ENCODE measurements at regions not wholly inside any gene's neighbourhood (a gene's known extent, or its start where the extent isn't known, plus 50 kb on each side); places are given as distances from the start of the nearest gene placed in this dataset.

DNA sequence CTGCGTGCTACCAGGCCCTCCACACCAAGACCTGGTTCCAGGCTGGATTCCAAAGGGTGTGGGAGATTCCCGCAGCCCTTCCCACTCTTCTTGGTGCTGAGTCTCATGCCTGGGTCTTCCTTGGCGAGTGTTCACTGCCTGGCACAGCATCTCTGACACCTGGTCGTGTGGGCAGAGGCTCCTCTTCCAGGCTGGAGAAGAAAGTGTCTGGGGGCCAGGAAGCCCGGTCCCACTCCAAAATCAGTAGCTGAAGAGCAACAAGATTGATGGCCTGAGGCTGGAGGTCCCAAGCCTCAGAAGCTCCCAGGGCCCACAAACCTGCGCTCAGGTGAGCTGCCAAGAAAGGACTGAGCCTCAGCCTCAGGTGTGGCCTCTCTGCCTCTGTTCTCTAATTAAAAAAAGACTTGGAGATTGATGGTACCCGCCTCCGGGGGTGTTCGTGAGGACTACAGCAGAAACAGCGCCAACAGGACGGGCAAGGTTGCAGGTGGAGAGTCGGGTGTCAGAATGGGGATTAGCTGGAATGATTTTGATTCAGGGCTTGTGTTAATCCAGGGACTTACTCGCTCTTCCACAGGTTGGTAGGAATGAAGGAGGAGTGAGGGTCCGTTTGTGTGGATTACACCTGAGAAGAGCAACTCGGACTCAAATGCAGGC is 217.5 kb downstream of the TEX29 start:
- Histone ChIP-seq H3K4me3 (ENCODE audit: low read depth in 1 of 2, low read length in 2 of 2) (no peak overlapping the region), H3K9me3 (ENCODE audit: control insufficient read depth in 1 of 2, low read length in 2 of 2) (no peaks in the 10 kb centered on the region), H3K36me3 (ENCODE audit: control insufficient read depth in 1 of 2, insufficient read depth in 2 of 2, low read length in 2 of 2) (no peaks in the 10 kb centered on the region), H3K27ac (ENCODE audit: low read length) (no peak overlapping the region), H3K4me1 (ENCODE audit: control insufficient read depth in 1 of 2, insufficient read depth in 2 of 2, low read length in 2 of 2) (peaks cover 0 to 4% of the 10 kb centered on the region in 2 donors), H3K27me3 (ENCODE audit: low read depth, low read length) (no peaks in the 10 kb centered on the region)

DNA sequence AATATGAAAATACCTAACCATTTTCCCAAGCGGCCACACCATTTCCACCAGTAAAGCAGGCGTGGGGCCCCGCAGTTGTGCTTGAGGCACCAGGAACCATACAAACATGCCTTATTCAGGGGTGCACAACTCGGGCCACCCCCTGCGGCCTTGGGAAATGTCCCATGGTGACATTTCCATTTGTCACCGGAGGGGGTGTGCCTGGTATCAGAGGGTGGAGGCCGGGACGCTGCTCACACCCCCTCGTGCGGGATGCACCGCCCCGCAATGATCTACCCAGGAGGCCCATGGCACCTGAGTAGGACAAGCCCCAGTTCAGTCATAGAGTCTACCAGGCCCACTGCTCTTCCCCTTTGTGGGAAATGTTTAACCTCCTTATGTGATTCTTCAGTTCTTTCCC is 218.8 kb downstream of the TEX29 start:
- H3K4me1 ChIP-seq (ENCODE audit: control insufficient read depth in 1 of 2, insufficient read depth in 2 of 2, low read length in 2 of 2): peaks cover 0 to 4% of the 10 kb centered on the region in 2 donors
- H3K9me3 ChIP-seq (ENCODE audit: control insufficient read depth in 1 of 2, low read length in 2 of 2): peaks cover 0 to 2% of the 10 kb centered on the region in 2 donors
- H3K27ac ChIP-seq (ENCODE audit: low read length): no peak overlapping the region
- no peaks in the 10 kb centered on the region for H3K36me3 ChIP-seq (ENCODE audit: control insufficient read depth in 1 of 2, insufficient read depth in 2 of 2, low read length in 2 of 2)
- H3K27me3 ChIP-seq (ENCODE audit: low read depth, low read length): no peaks in the 10 kb centered on the region
- no peak overlapping the region for H3K4me3 ChIP-seq (ENCODE audit: low read depth in 1 of 2, low read length in 2 of 2)

GRCh38 chr13:111539791-111540446 is 219.5 kb downstream of the TEX29 start:
- Histone ChIP-seq H3K27me3 (ENCODE audit: low read depth, low read length) (no peaks in the 10 kb centered on the region), H3K4me1 (ENCODE audit: control insufficient read depth in 1 of 2, insufficient read depth in 2 of 2, low read length in 2 of 2) (peaks cover 0 to 2% of the 10 kb centered on the region in 2 donors), H3K36me3 (ENCODE audit: control insufficient read depth in 1 of 2, insufficient read depth in 2 of 2, low read length in 2 of 2) (no peaks in the 10 kb centered on the region), H3K9me3 (ENCODE audit: control insufficient read depth in 1 of 2, low read length in 2 of 2) (peaks cover 0 to 5% of the 10 kb centered on the region in 2 donors), H3K27ac (ENCODE audit: low read length) (no peak overlapping the region), H3K4me3 (ENCODE audit: low read depth in 1 of 2, low read length in 2 of 2) (no peak overlapping the region)

DNA sequence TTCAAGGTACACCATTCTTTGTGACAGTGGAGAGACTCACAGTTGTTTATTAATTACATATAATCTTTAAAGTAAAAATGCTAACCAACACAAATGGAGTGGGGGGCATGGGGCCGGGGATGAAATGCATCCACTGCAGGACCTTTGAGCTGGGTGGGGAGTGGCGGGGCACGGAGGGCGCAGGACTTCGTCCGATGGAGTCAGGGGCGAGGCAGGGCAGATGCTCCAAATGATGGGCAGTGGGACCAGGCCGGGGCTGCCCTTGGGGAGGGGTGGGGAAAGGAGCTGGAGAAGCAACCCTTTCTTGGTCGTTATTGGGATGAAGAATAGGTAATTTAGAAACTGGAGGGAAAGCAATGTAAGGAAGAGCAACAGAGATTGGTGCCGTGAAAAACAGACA is 220.0 kb downstream of the TEX29 start:
- Histone ChIP-seq H3K4me1 (ENCODE audit: control insufficient read depth in 1 of 2, insufficient read depth in 2 of 2, low read length in 2 of 2) (no peaks in the 10 kb centered on the region), H3K4me3 (ENCODE audit: low read depth in 1 of 2, low read length in 2 of 2) (no peak overlapping the region), H3K27me3 (ENCODE audit: low read depth, low read length) (no peaks in the 10 kb centered on the region)

GRCh38 chr13:111541345-111541744 is 220.9 kb downstream of the TEX29 start:
- H3K4me1 ChIP-seq (ENCODE audit: control insufficient read depth in 1 of 2, insufficient read depth in 2 of 2, low read length in 2 of 2): no peaks in the 10 kb centered on the region
- no peaks in the 10 kb centered on the region for H3K36me3 ChIP-seq (ENCODE audit: control insufficient read depth in 1 of 2, insufficient read depth in 2 of 2, low read length in 2 of 2)
- no peak overlapping the region for H3K27ac ChIP-seq (ENCODE audit: low read length)
- H3K4me3 ChIP-seq (ENCODE audit: low read depth in 1 of 2, low read length in 2 of 2): no peak overlapping the region
- no peaks in the 10 kb centered on the region for H3K27me3 ChIP-seq (ENCODE audit: low read depth, low read length)
- H3K9me3 ChIP-seq (ENCODE audit: control insufficient read depth in 1 of 2, low read length in 2 of 2): peaks cover 0 to 18% of the 10 kb centered on the region in 2 donors

More for the DNA sequence above, 220.0 kb downstream of the TEX29 start:
- Histone ChIP-seq H3K27ac (ENCODE audit: low read length) (no peak overlapping the region), H3K9me3 (ENCODE audit: control insufficient read depth in 1 of 2, low read length in 2 of 2) (peaks cover 0 to 9% of the 10 kb centered on the region in 2 donors), H3K36me3 (ENCODE audit: control insufficient read depth in 1 of 2, insufficient read depth in 2 of 2, low read length in 2 of 2) (no peaks in the 10 kb centered on the region)

GRCh38 chr13:111541752-111542529 is 221.5 kb downstream of the TEX29 start:
- Histone ChIP-seq H3K9me3 (ENCODE audit: control insufficient read depth in 1 of 2, low read length in 2 of 2) (peaks cover 0 to 20% of the 10 kb centered on the region in 2 donors), H3K27ac (ENCODE audit: low read length) (no peak overlapping the region), H3K36me3 (ENCODE audit: control insufficient read depth in 1 of 2, insufficient read depth in 2 of 2, low read length in 2 of 2) (no peaks in the 10 kb centered on the region), H3K4me1 (ENCODE audit: control insufficient read depth in 1 of 2, insufficient read depth in 2 of 2, low read length in 2 of 2) (no peaks in the 10 kb centered on the region), H3K4me3 (ENCODE audit: low read depth in 1 of 2, low read length in 2 of 2) (no peak overlapping the region), H3K27me3 (ENCODE audit: low read depth, low read length) (no peaks in the 10 kb centered on the region)

- no peak overlapping the region for H3K4me3 ChIP-seq (ENCODE audit: low read depth in 1 of 2, low read length in 2 of 2)
- H3K9me3 ChIP-seq (ENCODE audit: control insufficient read depth in 1 of 2, low read length in 2 of 2): peaks cover 0 to 23% of the 10 kb centered on the region in 2 donors
- no peaks in the 10 kb centered on the region for H3K36me3 ChIP-seq (ENCODE audit: control insufficient read depth in 1 of 2, insufficient read depth in 2 of 2, low read length in 2 of 2)
- no peaks in the 10 kb centered on the region for H3K27me3 ChIP-seq (ENCODE audit: low read depth, low read length)
- H3K4me1 ChIP-seq (ENCODE audit: control insufficient read depth in 1 of 2, insufficient read depth in 2 of 2, low read length in 2 of 2): no peaks in the 10 kb centered on the region
- H3K27ac ChIP-seq (ENCODE audit: low read length): no peak overlapping the region
Observed at GRCh38 chr13:111542530-111543341, 222.3 kb downstream of the TEX29 start.

- Histone ChIP-seq H3K4me3 (ENCODE audit: low read depth in 1 of 2, low read length in 2 of 2) (no peak overlapping the region), H3K27ac (ENCODE audit: low read length) (no peak overlapping the region), H3K27me3 (ENCODE audit: low read depth, low read length) (no peaks in the 10 kb centered on the region), H3K4me1 (ENCODE audit: control insufficient read depth in 1 of 2, insufficient read depth in 2 of 2, low read length in 2 of 2) (no peaks in the 10 kb centered on the region), H3K36me3 (ENCODE audit: control insufficient read depth in 1 of 2, insufficient read depth in 2 of 2, low read length in 2 of 2) (no peaks in the 10 kb centered on the region), H3K9me3 (ENCODE audit: control insufficient read depth in 1 of 2, low read length in 2 of 2) (peaks cover 0 to 23% of the 10 kb centered on the region in 2 donors)
Observed at GRCh38 chr13:111546921-111547675, 226.7 kb downstream of the TEX29 start.

GRCh38 chr13:111547726-111548273 is 227.4 kb downstream of the TEX29 start:
- no peaks in the 10 kb centered on the region for H3K27me3 ChIP-seq (ENCODE audit: low read depth, low read length)
- no peak overlapping the region for H3K4me3 ChIP-seq (ENCODE audit: low read depth in 1 of 2, low read length in 2 of 2)
- H3K27ac ChIP-seq (ENCODE audit: low read length): no peak overlapping the region
- H3K4me1 ChIP-seq (ENCODE audit: control insufficient read depth in 1 of 2, insufficient read depth in 2 of 2, low read length in 2 of 2): no peaks in the 10 kb centered on the region
- peaks cover 0 to 23% of the 10 kb centered on the region in 2 donors for H3K9me3 ChIP-seq (ENCODE audit: control insufficient read depth in 1 of 2, low read length in 2 of 2)
- no peaks in the 10 kb centered on the region for H3K36me3 ChIP-seq (ENCODE audit: control insufficient read depth in 1 of 2, insufficient read depth in 2 of 2, low read length in 2 of 2)

DNA sequence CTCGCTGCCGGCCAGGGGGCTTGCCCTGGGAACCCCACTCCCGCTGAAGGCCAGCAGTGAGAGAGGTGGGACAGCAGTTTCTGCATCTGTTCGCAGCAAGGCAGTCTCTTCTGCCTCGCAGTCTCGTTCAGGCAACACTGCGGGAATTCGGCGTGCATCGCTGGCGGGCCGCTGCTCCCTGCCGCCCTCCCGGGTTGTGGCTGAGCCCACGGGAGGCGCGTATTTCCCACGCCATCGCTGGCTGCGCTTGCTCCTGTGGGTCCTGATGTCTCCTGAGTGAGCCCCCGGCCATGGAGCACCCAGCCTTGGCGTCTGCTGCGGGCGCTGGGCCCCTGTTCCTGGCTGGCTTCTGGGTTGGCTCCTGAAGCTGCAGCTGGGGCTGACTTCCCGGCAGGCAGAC is 227.9 kb downstream of the TEX29 start:
- Histone ChIP-seq H3K4me1 (ENCODE audit: control insufficient read depth in 1 of 2, insufficient read depth in 2 of 2, low read length in 2 of 2) (no peaks in the 10 kb centered on the region), H3K27ac (ENCODE audit: low read length) (no peak overlapping the region), H3K27me3 (ENCODE audit: low read depth, low read length) (no peaks in the 10 kb centered on the region), H3K9me3 (ENCODE audit: control insufficient read depth in 1 of 2, low read length in 2 of 2) (peaks cover 0 to 23% of the 10 kb centered on the region in 2 donors), H3K4me3 (ENCODE audit: low read depth in 1 of 2, low read length in 2 of 2) (no peak overlapping the region), H3K36me3 (ENCODE audit: control insufficient read depth in 1 of 2, insufficient read depth in 2 of 2, low read length in 2 of 2) (no peaks in the 10 kb centered on the region)

Measured in muscle layer of duodenum (tissue), 2 donors.